ENCODE measurements at regions not wholly inside any gene's neighbourhood (a gene's known extent, or its start where the extent isn't known, plus 50 kb on each side); places are given as distances from the start of the nearest gene placed in this dataset.

- no peak overlapping the region for H3K9ac ChIP-seq (ENCODE audit: extremely low read depth, insufficient read length, low read length)
- Mint-ChIP-seq H3K27ac (no peak overlapping the region), H3K9me3 (no peaks in the 10 kb centered on the region), H3K36me3 (ENCODE audit: insufficient read depth in 1 of 3, low read depth in 3 of 3) (no peaks in the 10 kb centered on the region), H3K4me1 (no peaks in the 10 kb centered on the region), H3K4me3 (no peak overlapping the region), H3K27me3 (ENCODE audit: low read depth) (peaks cover 9% of the 10 kb centered on the region; the same call in 1 of the 2 replicates)
- no peak overlapping the region for H3K56ac ChIP-seq (ENCODE audit: insufficient read length, low read depth, low read length)
- H2AK5ac ChIP-seq (ENCODE audit: insufficient read length, low read length): no peak overlapping the region
- H3K79me1 ChIP-seq (ENCODE audit: insufficient read depth, low read depth, low read length, poor library complexity, severe bottlenecking): no peaks in the 10 kb centered on the region
- H2BK15ac ChIP-seq (ENCODE audit: low read depth, low read length): no peak overlapping the region
- H3K4me1 ChIP-seq (ENCODE audit: insufficient read depth, low read length): no peaks in the 10 kb centered on the region
- H4K20me1 ChIP-seq (ENCODE audit: control insufficient read depth, insufficient read depth, insufficient read length): no peaks in the 10 kb centered on the region
- no peak overlapping the region for H3K18ac ChIP-seq (ENCODE audit: insufficient read length, low read depth, low read length)
- H3T11ph ChIP-seq (ENCODE audit: low read length): no peak overlapping the region
- no peak overlapping the region for H4K5ac ChIP-seq (ENCODE audit: insufficient read length, low read depth, low read length)
- H2BK5ac ChIP-seq (ENCODE audit: insufficient read length, low read length): no peak overlapping the region
- no CpG with 5 or more reads among the region's 2 CpGs for WGBS (ENCODE audit: extremely low coverage, insufficient read length, low lambda C conversion rate)
- no peak overlapping the region for H3K23ac ChIP-seq (ENCODE audit: insufficient read length, low read depth, low read length)
- no peak for DNase-seq
- H3K14ac ChIP-seq (ENCODE audit: insufficient read depth, low read length): no peak overlapping the region
- no peak overlapping the region for H2BK12ac ChIP-seq (ENCODE audit: insufficient read length, low read depth, low read length)
- H3K4ac ChIP-seq (ENCODE audit: low read depth, low read length): no peak overlapping the region
- no peak overlapping the region for H2AFZ ChIP-seq (ENCODE audit: low read length)
- no peak overlapping the region for H3K4me2 ChIP-seq (ENCODE audit: insufficient read depth, insufficient read length, low read length)
- H3K23me2 ChIP-seq (ENCODE audit: insufficient read length, low read depth, low read length, poor library complexity, severe bottlenecking): no peaks in the 10 kb centered on the region
- H3K79me2 ChIP-seq (ENCODE audit: insufficient read depth, low read length): no peaks in the 10 kb centered on the region
- no peaks in the 10 kb centered on the region for H3K9me3 ChIP-seq (ENCODE audit: control insufficient read depth, low read depth, low read length)
- H4K91ac ChIP-seq (ENCODE audit: insufficient read length, low read depth, low read length): no peak overlapping the region
- TF ChIP-seq CTCF (conservative IDR thresholded peaks at IDR 0.05): no peak
- H4K8ac ChIP-seq (replicated peaks; ENCODE audit: insufficient read length, low read depth, low read length): no peak overlapping the region
- H3K27me3 ChIP-seq (ENCODE audit: insufficient read depth, low read length): no peaks in the 10 kb centered on the region
- H2BK120ac ChIP-seq (ENCODE audit: low read depth, low read length, poor library complexity, severe bottlenecking): no peak overlapping the region
- no peak overlapping the region for H2BK20ac ChIP-seq (ENCODE audit: low read depth, low read length, poor library complexity, severe bottlenecking)
- no peak overlapping the region for H3K27ac ChIP-seq (ENCODE audit: insufficient read length, low read depth, low read length)
These were observed 113.6 kb downstream of the POLR2M start for GRCh38 chr15:57820119-57820518.
